ENCODE measurements at regions not wholly inside any gene's neighbourhood (a gene's known extent, or its start where the extent isn't known, plus 50 kb on each side); places are given as distances from the start of the nearest gene placed in this dataset.
"Not testable (repeated sequence)": the region's sequence is repeated elsewhere in the genome, so short reads cannot be mapped to it uniquely, and the experiment has no call there.

DNA sequence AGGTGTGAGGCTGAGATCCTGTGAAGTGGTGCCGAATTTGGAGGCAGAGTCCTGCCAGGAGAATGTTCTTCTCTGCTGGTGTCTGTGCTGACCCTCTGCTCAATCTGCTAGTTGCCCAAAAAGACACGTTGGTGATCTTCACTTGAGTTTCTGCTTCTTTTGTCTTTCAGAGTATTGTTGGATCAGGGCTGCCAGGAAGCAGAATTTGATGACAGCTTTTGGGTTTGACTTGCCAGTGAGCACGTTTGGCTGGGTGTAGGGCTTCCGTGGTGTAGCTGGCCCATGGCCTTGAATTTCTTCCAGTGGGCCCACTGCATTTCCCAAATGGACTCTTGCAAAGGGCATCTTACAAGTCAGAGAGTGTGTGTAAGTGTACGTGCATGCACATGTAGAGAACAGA, 183.9 kb upstream of the IRF2BP2 start:
- H3K27me3 Mint-ChIP-seq (ENCODE audit: insufficient read depth); DNase-seq (ENCODE audit: low spot score); H3K4me3 Mint-ChIP-seq; H3K4me1 Mint-ChIP-seq (ENCODE audit: low read depth); intact Hi-C loops (cut with micrococcal nuclease); H3K9me3 Mint-ChIP-seq; H3K27ac Mint-ChIP-seq; H3K36me3 Mint-ChIP-seq (ENCODE audit: low read depth): not testable (repeated sequence)

DNA sequence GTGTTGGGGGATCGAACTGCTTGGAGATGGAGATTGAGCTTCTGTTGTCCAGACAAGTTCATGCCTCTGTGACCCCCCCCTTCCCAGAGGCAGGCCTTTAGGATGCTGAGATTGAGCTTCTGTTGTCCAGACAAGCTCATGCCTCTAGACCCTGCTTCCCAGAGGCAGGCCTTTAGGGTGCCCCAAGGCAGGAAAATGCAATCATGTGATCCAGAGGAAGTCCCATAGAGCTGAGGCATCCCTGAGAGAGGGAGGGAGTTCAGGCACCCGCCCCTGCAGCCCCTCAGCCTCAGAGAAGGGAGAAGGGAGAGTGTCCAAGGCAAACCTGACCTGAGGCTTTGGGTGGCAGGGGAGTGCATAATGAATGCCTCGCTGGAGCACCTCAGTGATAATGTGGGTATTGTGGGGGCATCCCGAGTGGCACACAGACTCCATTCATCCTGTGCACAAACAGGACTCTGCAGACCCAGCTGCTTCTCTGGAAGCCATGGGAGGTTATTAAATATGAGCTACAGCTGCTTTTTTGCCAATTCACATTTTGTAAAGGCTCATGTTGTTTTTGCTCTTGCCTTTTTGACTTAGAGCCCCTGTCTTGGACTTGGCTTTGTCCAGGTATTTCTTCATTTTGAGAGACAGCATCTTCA, 182.4 kb upstream of the IRF2BP2 start:
- H3K4me3 Mint-ChIP-seq; DNase-seq (ENCODE audit: low spot score); H3K9me3 Mint-ChIP-seq; intact Hi-C loops (cut with micrococcal nuclease); H3K4me1 Mint-ChIP-seq (ENCODE audit: low read depth); H3K27ac Mint-ChIP-seq; H3K36me3 Mint-ChIP-seq (ENCODE audit: low read depth); H3K27me3 Mint-ChIP-seq (ENCODE audit: insufficient read depth): not testable (repeated sequence)

DNA sequence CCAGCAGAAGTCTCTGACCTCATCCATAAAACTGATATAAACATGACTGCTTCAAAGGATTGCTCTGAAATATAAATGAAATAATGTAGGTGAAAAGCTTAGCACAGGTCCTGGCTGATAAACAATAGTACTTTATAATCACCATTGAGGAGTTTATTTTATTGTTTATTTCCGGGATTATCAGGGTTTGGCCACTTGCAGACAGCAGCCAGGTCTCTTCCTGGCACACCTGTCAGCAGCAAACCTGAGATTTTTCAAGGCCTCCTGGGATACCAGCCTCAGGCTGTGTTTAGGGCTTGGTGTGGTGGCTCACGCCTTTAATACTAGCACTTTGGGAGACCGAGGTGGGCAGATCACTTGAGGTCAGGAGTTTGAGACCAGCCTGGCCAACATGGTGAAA, 181.6 kb upstream of the IRF2BP2 start:
- H3K36me3 Mint-ChIP-seq (ENCODE audit: low read depth); intact Hi-C loops (cut with micrococcal nuclease); H3K27ac Mint-ChIP-seq; H3K27me3 Mint-ChIP-seq (ENCODE audit: insufficient read depth); H3K9me3 Mint-ChIP-seq; H3K4me3 Mint-ChIP-seq; DNase-seq (ENCODE audit: low spot score); H3K4me1 Mint-ChIP-seq (ENCODE audit: low read depth): not testable (repeated sequence)

DNA sequence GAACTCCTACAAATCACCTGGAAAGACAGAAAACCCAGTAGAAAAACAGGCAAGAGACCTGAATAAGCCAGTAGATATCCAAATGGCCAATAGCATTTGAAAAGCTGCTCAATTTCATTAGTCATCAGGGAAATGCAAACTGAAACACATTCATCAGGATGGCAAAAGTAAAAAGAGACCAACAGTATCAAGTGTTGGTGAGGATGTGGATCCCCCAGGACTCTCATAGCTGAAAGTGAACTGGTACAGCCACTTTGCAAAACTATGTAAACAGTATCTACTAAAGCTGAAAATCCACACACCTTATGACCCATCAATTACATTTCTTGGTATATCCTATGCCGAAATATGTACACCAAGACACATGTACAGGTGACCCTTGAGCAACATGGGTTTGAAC, 180.4 kb upstream of the IRF2BP2 start:
- DNase-seq (ENCODE audit: low spot score); intact Hi-C loops (cut with micrococcal nuclease); H3K4me1 Mint-ChIP-seq (ENCODE audit: low read depth); H3K36me3 Mint-ChIP-seq (ENCODE audit: low read depth); H3K4me3 Mint-ChIP-seq; H3K9me3 Mint-ChIP-seq; H3K27me3 Mint-ChIP-seq (ENCODE audit: insufficient read depth); H3K27ac Mint-ChIP-seq: not testable (repeated sequence)

DNA sequence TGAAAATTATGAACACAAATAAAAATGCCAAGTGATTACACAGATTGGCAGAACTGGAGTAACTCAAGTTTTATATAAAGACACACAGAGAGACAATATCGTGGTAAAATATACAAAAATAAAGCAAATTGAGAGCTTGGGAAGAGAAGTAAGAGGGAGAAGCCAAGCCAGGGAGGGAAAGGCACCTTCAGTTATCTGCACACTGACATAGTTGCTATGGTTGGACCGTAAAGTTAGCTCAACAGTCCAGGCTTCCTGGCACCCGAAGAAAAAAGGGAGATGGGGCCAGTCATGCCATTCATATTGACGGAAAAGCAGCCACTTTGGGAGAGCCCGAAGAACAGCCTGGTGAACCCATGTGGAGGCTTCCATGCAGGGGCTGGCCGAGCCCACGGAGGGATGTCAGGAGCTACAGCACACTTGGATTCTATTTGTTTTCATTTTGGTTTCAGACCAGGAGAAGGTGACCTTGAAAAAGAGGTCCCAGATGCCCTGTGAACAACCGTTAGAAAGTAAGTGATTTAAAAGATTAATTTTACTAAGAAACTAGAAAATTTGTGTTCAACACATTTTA, 177.1 kb upstream of the IRF2BP2 start:
- H3K9me3 Mint-ChIP-seq; H3K4me1 Mint-ChIP-seq (ENCODE audit: low read depth); H3K27me3 Mint-ChIP-seq (ENCODE audit: insufficient read depth); intact Hi-C loops (cut with micrococcal nuclease); DNase-seq (ENCODE audit: low spot score); H3K27ac Mint-ChIP-seq; H3K36me3 Mint-ChIP-seq (ENCODE audit: low read depth); H3K4me3 Mint-ChIP-seq: not testable (repeated sequence)

DNA sequence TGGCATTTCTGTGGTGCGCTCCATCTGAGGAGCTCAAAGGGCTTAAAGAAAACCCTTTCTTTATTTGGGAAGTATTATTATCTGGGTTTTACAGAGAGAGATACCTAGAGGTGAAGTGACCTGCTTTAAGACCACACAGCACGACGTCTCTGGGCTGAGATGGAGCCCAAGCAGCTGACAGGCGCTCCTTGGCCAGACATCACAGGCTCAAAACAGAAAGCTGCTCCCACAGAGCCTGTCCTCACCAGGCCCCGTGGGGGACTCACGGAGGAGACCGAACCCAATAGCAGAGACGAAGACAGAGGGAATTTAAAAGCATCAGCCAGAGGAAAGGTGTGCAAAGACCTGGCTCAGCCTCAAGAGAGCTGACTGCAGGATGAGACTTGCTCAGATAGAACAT, 175.9 kb upstream of the IRF2BP2 start:
- H3K4me1 Mint-ChIP-seq (ENCODE audit: low read depth); H3K4me3 Mint-ChIP-seq; H3K9me3 Mint-ChIP-seq; intact Hi-C loops (cut with micrococcal nuclease); H3K36me3 Mint-ChIP-seq (ENCODE audit: low read depth); DNase-seq (ENCODE audit: low spot score); H3K27me3 Mint-ChIP-seq (ENCODE audit: insufficient read depth); H3K27ac Mint-ChIP-seq: not testable (repeated sequence)

DNA sequence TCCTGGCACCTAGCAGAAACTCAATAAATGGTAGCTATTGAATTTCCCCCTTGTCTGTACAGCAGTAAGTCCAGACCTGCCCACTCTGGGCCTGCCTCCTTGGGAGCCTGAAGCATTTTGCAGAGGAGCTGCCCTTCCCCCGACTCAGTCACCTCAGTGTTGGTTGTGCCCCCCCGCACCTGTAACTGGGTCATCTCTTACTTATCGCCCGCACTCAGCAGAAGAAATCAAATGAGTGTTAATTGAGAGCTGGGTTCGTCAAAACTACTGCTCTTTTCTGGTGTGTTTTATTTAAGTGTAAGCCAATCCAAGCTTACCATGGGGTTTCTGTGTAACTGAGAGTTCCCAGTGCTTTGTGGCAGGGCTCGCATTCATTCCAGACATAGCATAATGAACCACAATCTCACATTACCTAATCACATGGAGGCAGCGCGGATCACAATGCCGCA, 175.5 kb upstream of the IRF2BP2 start:
- H3K4me1 Mint-ChIP-seq (ENCODE audit: low read depth); H3K9me3 Mint-ChIP-seq; H3K4me3 Mint-ChIP-seq; H3K27me3 Mint-ChIP-seq (ENCODE audit: insufficient read depth); intact Hi-C loops (cut with micrococcal nuclease); H3K27ac Mint-ChIP-seq; DNase-seq (ENCODE audit: low spot score); H3K36me3 Mint-ChIP-seq (ENCODE audit: low read depth): not testable (repeated sequence)

DNA sequence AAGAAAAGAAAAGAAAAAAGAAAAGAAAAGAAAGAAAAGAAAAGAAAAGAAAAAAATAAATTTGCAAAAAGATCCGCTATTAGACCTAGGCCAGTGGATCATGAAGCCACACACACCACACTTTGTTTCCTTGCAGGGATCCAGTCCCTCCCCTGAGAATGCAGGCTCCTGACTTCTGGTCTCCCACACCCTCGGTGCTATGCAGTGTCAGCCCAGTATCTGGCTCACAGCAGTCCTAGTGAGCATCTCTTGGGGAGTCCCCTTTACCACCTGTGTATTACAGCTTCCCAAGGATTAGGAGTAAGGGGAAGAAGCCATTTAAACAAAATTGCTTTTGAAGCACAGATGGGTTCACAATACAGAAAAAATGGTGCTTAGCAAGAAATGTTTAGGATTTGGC, 174.1 kb upstream of the IRF2BP2 start:
- DNase-seq (ENCODE audit: low spot score); H3K27me3 Mint-ChIP-seq (ENCODE audit: insufficient read depth); H3K4me1 Mint-ChIP-seq (ENCODE audit: low read depth); H3K4me3 Mint-ChIP-seq; H3K27ac Mint-ChIP-seq; intact Hi-C loops (cut with micrococcal nuclease); H3K9me3 Mint-ChIP-seq; H3K36me3 Mint-ChIP-seq (ENCODE audit: low read depth): not testable (repeated sequence)

DNA sequence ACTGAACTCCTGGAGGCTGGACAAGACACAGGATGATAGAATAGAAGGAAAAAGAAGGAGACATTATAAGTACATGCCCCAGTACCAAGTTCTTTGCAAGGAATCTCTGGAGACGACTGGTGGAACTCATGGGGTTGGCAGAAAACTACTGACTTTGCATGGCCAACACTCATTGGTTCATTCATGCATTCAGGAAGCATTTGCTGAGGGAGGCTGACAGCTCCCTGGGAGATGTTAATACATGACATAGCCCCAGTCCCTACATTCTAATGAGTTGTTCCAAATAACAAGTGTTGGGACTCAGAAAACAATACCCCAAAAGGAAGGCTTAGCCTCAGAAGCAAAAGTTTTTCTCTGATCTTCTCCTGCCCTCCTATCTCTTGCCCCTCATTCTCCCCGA, 172.8 kb upstream of the IRF2BP2 start:
- no peaks in the 10 kb centered on the region for H3K36me3 Mint-ChIP-seq (ENCODE audit: low read depth)
- H3K27ac Mint-ChIP-seq: no peak overlapping the region
- DNase-seq (ENCODE audit: low spot score): no peak
- no peaks in the 10 kb centered on the region for H3K9me3 Mint-ChIP-seq
- intact Hi-C loops (cut with micrococcal nuclease): no loop called here
- H3K4me1 Mint-ChIP-seq (ENCODE audit: low read depth): no peaks in the 10 kb centered on the region
- H3K27me3 Mint-ChIP-seq (ENCODE audit: insufficient read depth): no peaks in the 10 kb centered on the region
- no peak overlapping the region for H3K4me3 Mint-ChIP-seq

DNA sequence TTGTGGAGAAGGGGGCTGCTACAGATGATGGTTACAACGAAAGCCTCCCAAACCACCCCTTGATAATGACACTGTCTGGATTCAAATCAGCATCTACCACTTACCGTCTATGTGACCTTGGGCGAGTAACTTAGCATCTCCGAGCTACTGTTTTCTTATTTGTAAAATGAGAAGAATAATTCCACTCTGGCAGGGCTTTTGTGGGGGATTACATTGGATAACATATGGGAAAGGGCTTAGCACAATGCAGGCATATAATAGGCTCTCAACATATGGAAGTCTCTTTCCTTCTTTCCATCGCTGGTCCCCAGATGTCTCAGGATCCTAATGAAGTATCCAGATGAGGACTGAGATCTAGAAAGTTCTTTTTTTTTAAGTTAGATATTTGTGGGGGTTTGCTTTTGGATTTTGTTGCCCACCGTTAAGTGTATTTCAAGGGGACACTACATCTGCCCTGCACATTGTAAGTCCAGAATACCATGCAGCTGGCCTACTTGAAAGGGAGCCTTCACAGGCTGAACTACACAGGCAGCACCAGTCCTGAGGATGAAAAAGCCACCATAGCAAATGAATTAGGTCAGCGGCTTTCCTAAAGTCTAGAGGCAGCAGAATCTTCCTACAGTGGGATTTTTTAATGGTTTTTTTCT, 172.2 kb upstream of the IRF2BP2 start:
- no peak overlapping the region for H3K27ac Mint-ChIP-seq
- no peak for DNase-seq (ENCODE audit: low spot score)
- H3K9me3 Mint-ChIP-seq: no peaks in the 10 kb centered on the region
- H3K27me3 Mint-ChIP-seq (ENCODE audit: insufficient read depth): no peaks in the 10 kb centered on the region
- no peak overlapping the region for H3K4me3 Mint-ChIP-seq
- H3K36me3 Mint-ChIP-seq (ENCODE audit: low read depth): no peaks in the 10 kb centered on the region
- intact Hi-C loops (cut with micrococcal nuclease): no loop called here
- no peaks in the 10 kb centered on the region for H3K4me1 Mint-ChIP-seq (ENCODE audit: low read depth)

DNA sequence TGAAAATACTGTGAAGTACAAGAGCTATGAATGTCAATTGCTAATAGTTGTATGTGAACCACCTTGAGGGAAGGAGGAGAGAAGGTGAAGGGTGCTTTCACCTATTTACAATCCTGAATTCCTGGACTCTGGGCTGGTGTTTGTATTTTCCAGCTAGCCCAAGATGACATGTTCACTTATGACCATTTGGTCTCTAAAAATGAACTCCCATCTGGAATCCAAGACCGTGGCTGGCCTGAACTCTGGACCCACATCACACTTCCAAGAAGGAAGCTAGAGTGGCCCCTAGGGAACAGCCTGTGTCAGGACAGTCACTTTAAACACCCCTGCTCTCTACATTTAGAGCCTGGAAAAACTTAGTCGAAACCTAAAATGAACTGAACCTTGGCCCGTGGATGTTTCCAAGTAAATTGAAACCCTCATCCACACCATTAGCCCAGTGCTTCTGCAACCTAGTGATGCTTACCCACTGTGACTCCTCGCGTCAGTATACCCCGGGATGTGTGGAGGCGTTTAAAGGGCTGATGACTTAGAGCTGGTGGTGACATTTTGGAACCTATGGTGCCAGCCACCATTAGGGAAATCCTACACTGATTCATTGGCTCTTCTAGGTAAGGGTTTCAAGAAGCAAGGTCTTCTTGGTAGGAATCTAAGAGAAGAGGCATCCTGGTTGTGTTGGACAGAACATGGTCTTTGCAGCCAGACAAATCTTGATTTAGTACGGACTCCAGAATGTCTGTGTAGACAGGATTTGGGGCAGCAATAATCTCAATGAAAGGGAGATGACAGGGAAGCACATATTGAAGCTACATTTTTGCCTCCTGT, 171.5 kb upstream of the IRF2BP2 start:
- Mint-ChIP-seq H3K36me3 (ENCODE audit: low read depth) (no peaks in the 10 kb centered on the region), H3K4me3 (no peak overlapping the region)
- no peak for DNase-seq (ENCODE audit: low spot score)

DNA sequence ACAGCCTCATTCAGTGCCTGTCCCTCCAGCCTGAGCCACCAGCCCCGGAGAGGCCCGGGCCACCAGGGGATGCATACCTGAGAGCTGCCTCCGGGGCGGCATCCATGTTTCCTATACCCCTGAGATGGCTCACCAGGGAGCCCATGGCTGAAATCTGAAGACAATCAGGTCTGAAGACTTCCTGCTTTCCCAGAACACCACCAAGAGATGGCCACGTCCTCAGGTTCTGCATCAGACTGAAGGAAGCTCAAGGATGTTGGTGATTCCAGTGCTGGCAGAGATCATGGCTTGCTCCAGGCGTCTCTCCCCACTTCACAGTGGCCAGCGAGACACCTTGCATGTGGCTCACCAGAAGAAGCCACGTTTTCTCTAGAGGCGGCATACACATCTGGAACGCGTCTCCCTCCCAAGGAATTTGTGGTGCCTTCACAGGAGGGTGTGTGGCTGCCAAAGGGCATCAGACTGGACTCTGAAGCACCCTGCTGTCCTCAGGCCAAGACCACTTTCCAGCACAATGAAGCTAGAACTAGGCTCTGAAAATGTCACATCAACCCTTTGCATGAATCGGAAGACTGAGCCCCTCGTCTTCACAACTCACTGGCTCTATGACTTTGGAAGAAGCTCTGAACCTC, 170.7 kb upstream of the IRF2BP2 start:
- H3K27ac Mint-ChIP-seq: no peak overlapping the region
- no peaks in the 10 kb centered on the region for H3K4me1 Mint-ChIP-seq (ENCODE audit: low read depth)
- intact Hi-C loops (cut with micrococcal nuclease): no loop called here
- no peak for DNase-seq (ENCODE audit: low spot score)
- H3K36me3 Mint-ChIP-seq (ENCODE audit: low read depth): no peaks in the 10 kb centered on the region
- H3K9me3 Mint-ChIP-seq: no peaks in the 10 kb centered on the region
- no peak overlapping the region for H3K4me3 Mint-ChIP-seq
- H3K27me3 Mint-ChIP-seq (ENCODE audit: insufficient read depth): no peaks in the 10 kb centered on the region

More for the DNA sequence above, 171.5 kb upstream of the IRF2BP2 start:
- no peaks in the 10 kb centered on the region for H3K4me1 Mint-ChIP-seq (ENCODE audit: low read depth)
- intact Hi-C loops (cut with micrococcal nuclease): no loop called here
- H3K27ac Mint-ChIP-seq: no peak overlapping the region
- no peaks in the 10 kb centered on the region for H3K9me3 Mint-ChIP-seq
- H3K27me3 Mint-ChIP-seq (ENCODE audit: insufficient read depth): no peaks in the 10 kb centered on the region

DNA sequence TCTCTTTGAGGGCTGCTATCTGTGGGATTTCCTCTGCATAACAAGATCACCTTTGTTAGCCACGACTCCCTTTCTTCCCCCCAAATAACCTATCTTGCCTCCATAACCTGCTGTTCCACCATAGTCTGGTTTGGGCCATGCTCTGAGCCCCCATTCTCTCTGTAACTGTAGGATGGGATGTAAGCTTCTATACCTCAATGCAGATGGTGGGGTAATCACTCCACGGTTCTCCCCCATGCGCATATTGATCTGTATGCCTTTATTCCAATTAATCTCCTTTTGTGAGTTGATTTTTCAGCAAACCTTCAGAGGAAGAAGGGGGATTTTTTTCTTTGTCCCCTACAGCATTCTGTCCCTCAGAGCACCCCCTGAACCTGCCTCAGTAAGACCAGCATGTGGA, 170.1 kb upstream of the IRF2BP2 start:
- no peaks in the 10 kb centered on the region for H3K4me1 Mint-ChIP-seq (ENCODE audit: low read depth)
- H3K9me3 Mint-ChIP-seq: no peaks in the 10 kb centered on the region
- H3K27ac Mint-ChIP-seq: no peak overlapping the region
- intact Hi-C loops (cut with micrococcal nuclease): no loop called here
- H3K27me3 Mint-ChIP-seq (ENCODE audit: insufficient read depth): no peaks in the 10 kb centered on the region
- peaks cover 4% of the 10 kb centered on the region for H3K36me3 Mint-ChIP-seq (ENCODE audit: low read depth)
- DNase-seq (ENCODE audit: low spot score): no peak
- H3K4me3 Mint-ChIP-seq: no peak overlapping the region
